NCI-H2029 (cell line): ENCODE measurements at regions not wholly inside any gene's neighbourhood (a gene's known extent, or its start where the extent isn't known, plus 50 kb on each side); places are given as distances from the start of the nearest gene placed in this dataset.

ENCODE experiments used
- DNase-seq: peaks from one replicate; lab custom pipeline; 2025; lab: John Stamatoyannopoulos, UW

- no peak for DNase-seq
Measured at GRCh38 chr1:181858135-181858534, 203.4 kb downstream of the ZNF648 start.
